ENCODE measurements at regions not wholly inside any gene's neighbourhood (a gene's known extent, or its start where the extent isn't known, plus 50 kb on each side); places are given as distances from the start of the nearest gene placed in this dataset.
A peak's percentile ranks its signal among the peaks of the same experiment; 100 is the strongest.

- in situ Hi-C loops (cut with HindIII; ENCODE audit: low pct_unique_long_range_greater_than_20kb, low sequenced_read_pairs): no loop called here
- peak; percentile 8 for DNase-seq (ENCODE audit: low read depth, low spot score)
These were observed 55.9 kb upstream of the CTLA4 start for GRCh38 chr2:203811491-203812221.

- in situ Hi-C loops (cut with HindIII; ENCODE audit: low pct_unique_long_range_greater_than_20kb, low sequenced_read_pairs): no loop called here
- no peak for DNase-seq (ENCODE audit: low read depth, low spot score)
These were observed 55.0 kb upstream of the CTLA4 start for GRCh38 chr2:203812294-203813221.

GRCh38 chr2:203813684-203814083, 53.9 kb upstream of the CTLA4 start:
- in situ Hi-C loops (cut with HindIII; ENCODE audit: low pct_unique_long_range_greater_than_20kb, low sequenced_read_pairs): no loop called here
- no peak for DNase-seq (ENCODE audit: low read depth, low spot score)

- DNase-seq (ENCODE audit: low read depth, low spot score): peak; percentile 78
- in situ Hi-C loops (cut with HindIII; ENCODE audit: low pct_unique_long_range_greater_than_20kb, low sequenced_read_pairs): no loop called here
These were observed 52.7 kb upstream of the CTLA4 start for GRCh38 chr2:203814661-203815540.

GRCh38 chr2:203815541-203815898, 52.1 kb upstream of the CTLA4 start:
- in situ Hi-C loops (cut with HindIII; ENCODE audit: low pct_unique_long_range_greater_than_20kb, low sequenced_read_pairs): no loop called here
- no peak for DNase-seq (ENCODE audit: low read depth, low spot score)

GRCh38 chr2:203817147-203817546, 50.4 kb upstream of the CTLA4 start:
- no peak for DNase-seq (ENCODE audit: low read depth, low spot score)
- in situ Hi-C loops (cut with HindIII; ENCODE audit: low pct_unique_long_range_greater_than_20kb, low sequenced_read_pairs): no loop called here

Data from SK-MEL-5 (cell line).